OCI-LY7 (cell line): ENCODE measurements at regions not wholly inside any gene's neighbourhood (a gene's known extent, or its start where the extent isn't known, plus 50 kb on each side); places are given as distances from the start of the nearest gene placed in this dataset.

Experiments
- BruUV-seq: library from RNA; stranded (reverse); fragments of 400-500 nt; replicated peaks from 2 replicates; lab custom pipeline; 2021; lab: Mats Ljungman, UMichigan
- CTCF ChIA-PET: fragments of 300-600 bp; sonication (Branson Sonifier 250); formaldehyde crosslinking; loops from one replicate; lab custom pipeline; 2022; ENCODE audit warnings: antibody characterized with exemption; ENCODE audit not compliant: unreplicated experiment; lab: Charles Lee
- POLR2A ChIA-PET: fragments of 300-600 bp; sonication (Branson Sonifier 250); formaldehyde crosslinking; loops from one replicate; lab custom pipeline; 2022; ENCODE audit warnings: antibody characterized with exemption; lab: Charles Lee
- DNase-seq: peaks from one replicate; pipeline ENCODE4 v3.0.0-alpha.2; 2015; ENCODE audit warnings: low spot score
- H2AFZ ChIP-seq: fragments of 200-600 bp; sonication (generic), shearing (Covaris generic); 2 replicates; pipeline ENCODE4 v1.6.1; 2014; ENCODE audit warnings: mild to moderate bottlenecking, antibody characterized with exemption, low read length, moderate library complexity
- H3K27ac ChIP-seq: fragments of 200-600 bp; sonication (generic); 2 replicates; pipeline ENCODE4 v1.5.1; 2014; ENCODE audit warnings: mixed run types, low read depth, mild to moderate bottlenecking, moderate library complexity, low read length, inconsistent platforms; ENCODE audit not compliant: poor library complexity, severe bottlenecking
- H3K36me3 ChIP-seq: fragments of 200-600 bp; sonication (generic); 2 replicates; pipeline ENCODE4 v1.6.1; 2014; ENCODE audit warnings: mild to moderate bottlenecking, antibody characterized with exemption, low read length, moderate library complexity, mixed read lengths; ENCODE audit not compliant: insufficient read depth
- H3K4me1 ChIP-seq: fragments of 200-600 bp; sonication (generic); 2 replicates; pipeline ENCODE4 v1.5.1; 2014; ENCODE audit warnings: mild to moderate bottlenecking, low read length; ENCODE audit not compliant: insufficient read depth, poor library complexity, severe bottlenecking
- H3K4me2 ChIP-seq: fragments of 200-600 bp; sonication (generic); 2 replicates; pipeline ENCODE4 v1.6.1; 2014; ENCODE audit warnings: mild to moderate bottlenecking, low read length
- H3K4me3 ChIP-seq: fragments of 200-600 bp; sonication (generic); 2 replicates; pipeline ENCODE4 v1.5.1; 2014; ENCODE audit warnings: mild to moderate bottlenecking, low read depth, low read length; ENCODE audit not compliant: poor library complexity, severe bottlenecking
- H3K79me2 ChIP-seq: fragments of 200-600 bp; sonication (generic); 2 replicates; pipeline ENCODE4 v1.6.1; 2016; ENCODE audit warnings: low read depth, mild to moderate bottlenecking, low read length, moderate library complexity, mixed read lengths; ENCODE audit not compliant: insufficient read depth
- H3K9me2 ChIP-seq: fragments of 200-600 bp; sonication (generic); 2 replicates; pipeline ENCODE4 v1.6.1; 2016; ENCODE audit warnings: mild to moderate bottlenecking, low read length, mixed read lengths; ENCODE audit not compliant: insufficient read depth
- H3K9me3 ChIP-seq: fragments of 200-600 bp; sonication (generic); 2 replicates; pipeline ENCODE4 v1.6.1; 2014; ENCODE audit warnings: mild to moderate bottlenecking, mixed run types, low read length, mixed read lengths
- H4K20me1 ChIP-seq: fragments of 200-600 bp; sonication (generic); 2 replicates; pipeline ENCODE4 v1.6.1; 2014; ENCODE audit warnings: mild to moderate bottlenecking, antibody characterized with exemption, low read length, moderate library complexity, mixed read lengths; ENCODE audit not compliant: insufficient read depth
- EZH2phosphoT487 ChIP-seq: fragments of 200-600 bp; sonication (generic); IDR thresholded peaks from 2 replicates; pipeline ENCODE4 v1.6.1; 2018; ENCODE audit warnings: low read depth, borderline replicate concordance, mild to moderate bottlenecking, mixed run types, antibody characterized with exemption, low read length, moderate library complexity, mixed read lengths
- intact Hi-C: fragments of 100-400 bp; cut with micrococcal nuclease; formaldehyde crosslinking; loops from one replicate; pipeline ENCODE4 v1.10.0; 2022; ENCODE audit not compliant: unreplicated experiment
- TF ChIP-seq, protein P1 (sequence below): fragments of 200-600 bp; sonication (generic); conservative IDR thresholded peaks from 2 replicates; pipeline ENCODE4 v1.5.1; 2014; ENCODE audit warnings: mild to moderate bottlenecking, antibody characterized with exemption, low read length, moderate library complexity, mixed read lengths

DNA sequence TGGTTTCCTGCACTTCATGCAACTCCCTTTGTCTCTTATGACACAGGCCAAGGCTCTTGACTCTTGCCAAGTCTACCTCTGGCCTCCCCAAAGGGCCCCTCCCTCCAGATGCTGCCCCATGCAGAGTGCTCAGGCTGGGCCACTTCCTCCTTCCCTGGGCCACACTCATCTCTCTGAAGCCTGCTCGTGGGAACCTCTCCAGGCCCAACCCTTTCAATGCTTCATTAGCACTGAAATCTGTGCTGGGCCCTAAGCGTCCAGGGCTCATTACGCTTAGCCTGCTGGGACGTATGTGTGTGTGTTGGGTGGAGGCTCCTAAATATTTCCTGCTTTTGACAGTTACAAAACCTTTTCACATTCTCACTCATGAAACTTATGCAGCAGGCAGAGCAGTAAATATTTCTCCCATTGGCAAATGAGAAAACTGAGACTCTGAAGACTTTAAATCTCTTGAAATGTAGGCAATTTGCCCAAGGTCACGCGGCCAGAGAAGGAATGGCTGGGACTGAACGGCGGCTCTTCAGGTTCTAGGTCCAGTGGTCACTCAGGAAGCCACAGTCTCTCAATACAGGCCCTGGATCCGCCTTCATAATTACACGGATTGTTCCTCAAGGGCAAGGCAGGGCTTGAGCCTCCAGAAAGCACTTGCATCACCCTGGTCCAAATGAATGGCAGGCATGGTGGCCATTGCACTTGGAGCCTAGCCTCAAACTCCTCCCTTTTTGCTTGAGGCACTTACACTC is 241.7 kb upstream of the HES1 start:
- BruUV-seq: no TSS peak
- H3K36me3 ChIP-seq: no peaks in the 10 kb centered on the region
- no peak for DNase-seq
- no peaks in the 10 kb centered on the region for H3K79me2 ChIP-seq
- H3K9me2 ChIP-seq: no peaks in the 10 kb centered on the region
- intact Hi-C loops: no loop called here
- no peak overlapping the region for H3K4me2 ChIP-seq
- H3K4me1 ChIP-seq: no peaks in the 10 kb centered on the region
- no peaks in the 10 kb centered on the region for H4K20me1 ChIP-seq
- H3K27ac ChIP-seq: no peak overlapping the region
- no peak overlapping the region for H3K4me3 ChIP-seq
- H2AFZ ChIP-seq: no peak overlapping the region
- POLR2A ChIA-PET: no interaction called here
- CTCF ChIA-PET: no interaction called here
- no peaks in the 10 kb centered on the region for H3K9me3 ChIP-seq
- TF ChIP-seq, protein P1, sequence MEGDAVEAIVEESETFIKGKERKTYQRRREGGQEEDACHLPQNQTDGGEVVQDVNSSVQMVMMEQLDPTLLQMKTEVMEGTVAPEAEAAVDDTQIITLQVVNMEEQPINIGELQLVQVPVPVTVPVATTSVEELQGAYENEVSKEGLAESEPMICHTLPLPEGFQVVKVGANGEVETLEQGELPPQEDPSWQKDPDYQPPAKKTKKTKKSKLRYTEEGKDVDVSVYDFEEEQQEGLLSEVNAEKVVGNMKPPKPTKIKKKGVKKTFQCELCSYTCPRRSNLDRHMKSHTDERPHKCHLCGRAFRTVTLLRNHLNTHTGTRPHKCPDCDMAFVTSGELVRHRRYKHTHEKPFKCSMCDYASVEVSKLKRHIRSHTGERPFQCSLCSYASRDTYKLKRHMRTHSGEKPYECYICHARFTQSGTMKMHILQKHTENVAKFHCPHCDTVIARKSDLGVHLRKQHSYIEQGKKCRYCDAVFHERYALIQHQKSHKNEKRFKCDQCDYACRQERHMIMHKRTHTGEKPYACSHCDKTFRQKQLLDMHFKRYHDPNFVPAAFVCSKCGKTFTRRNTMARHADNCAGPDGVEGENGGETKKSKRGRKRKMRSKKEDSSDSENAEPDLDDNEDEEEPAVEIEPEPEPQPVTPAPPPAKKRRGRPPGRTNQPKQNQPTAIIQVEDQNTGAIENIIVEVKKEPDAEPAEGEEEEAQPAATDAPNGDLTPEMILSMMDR: no peak
- TF ChIP-seq EZH2phosphoT487: no peak

DNA sequence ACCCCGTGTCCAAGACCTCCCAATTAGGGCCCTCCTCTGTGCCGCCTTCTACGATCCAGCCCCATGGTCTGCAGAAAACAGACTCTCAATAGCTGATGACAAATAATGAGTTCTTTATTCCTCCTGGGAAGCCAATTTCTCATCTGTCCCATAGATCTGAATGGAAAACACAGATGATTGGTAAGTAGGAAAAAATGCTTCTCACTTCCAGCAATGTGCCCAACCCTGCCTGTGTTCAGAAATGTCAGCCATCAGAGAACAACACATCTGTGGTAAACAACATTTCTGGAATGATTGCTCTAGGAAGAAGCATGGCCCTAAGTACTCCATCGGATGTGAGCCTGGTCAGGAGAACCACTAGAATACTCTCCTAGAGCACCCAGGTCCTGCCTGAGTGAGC is 240.5 kb upstream of the HES1 start:
- TF ChIP-seq, protein P1: no peak
- TF ChIP-seq EZH2phosphoT487: no peak

GRCh38 chr3:193896419-193896818 is 239.5 kb upstream of the HES1 start:
- no peaks in the 10 kb centered on the region for H3K4me1 ChIP-seq
- no peak overlapping the region for H3K4me3 ChIP-seq
- no peak for TF ChIP-seq EZH2phosphoT487
- TF ChIP-seq, protein P1: no peak
- no peak overlapping the region for H3K27ac ChIP-seq
- intact Hi-C loops: loop anchor here (5.0 kb wide), 1 partner anchor 94 kb away; no protein-coding TSS in a partner anchor
- H3K9me3 ChIP-seq: no peaks in the 10 kb centered on the region
- no peak overlapping the region for H2AFZ ChIP-seq
- no TSS peak for BruUV-seq
- CTCF ChIA-PET: no interaction called here
- no peak for DNase-seq
- POLR2A ChIA-PET: interaction anchor here (0.5 to 1.8 kb wide), 4 partner anchors 11 to 1960 kb away, joined by 3 to 5 read pairs (median 4); no protein-coding TSS in a partner anchor
- H3K79me2 ChIP-seq: no peaks in the 10 kb centered on the region
- no peaks in the 10 kb centered on the region for H3K36me3 ChIP-seq
- no peak overlapping the region for H3K4me2 ChIP-seq
- H4K20me1 ChIP-seq: no peaks in the 10 kb centered on the region
- no peaks in the 10 kb centered on the region for H3K9me2 ChIP-seq

More for the DNA sequence above, 240.5 kb upstream of the HES1 start:
- Histone ChIP-seq H3K4me2 (no peak overlapping the region), H3K36me3 (no peaks in the 10 kb centered on the region), H4K20me1 (no peaks in the 10 kb centered on the region), H3K79me2 (no peaks in the 10 kb centered on the region), H3K27ac (no peak overlapping the region), H3K9me2 (no peaks in the 10 kb centered on the region), H3K9me3 (no peaks in the 10 kb centered on the region), H3K4me1 (no peaks in the 10 kb centered on the region), H2AFZ (no peak overlapping the region), H3K4me3 (no peak overlapping the region)
- POLR2A ChIA-PET: no interaction called here
- CTCF ChIA-PET: interaction anchor here (0.6 kb wide), 1 partner anchor 1068 kb away, joined by 3 read pairs; no protein-coding TSS in a partner anchor
- intact Hi-C loops: loop anchor here (5.0 kb wide), 1 partner anchor 93 kb away; no protein-coding TSS in a partner anchor
- BruUV-seq: no TSS peak
- DNase-seq: no peak
